ENCODE measurements at regions not wholly inside any gene's neighbourhood (a gene's known extent, or its start where the extent isn't known, plus 50 kb on each side); places are given as distances from the start of the nearest gene placed in this dataset.

- no peak overlapping the region for H3K4me3 ChIP-seq (ENCODE audit: low read depth, low read length)
- H3K9me3 ChIP-seq: no peaks in the 10 kb centered on the region; the same call in 1 of the 2 replicates
- no peak for TF ChIP-seq CTCF (IDR thresholded peaks at IDR 0.05; ENCODE audit: low read depth, low read length)
- no peak for DNase-seq
- H3K4me1 ChIP-seq: no peaks in the 10 kb centered on the region
- H3K27me3 ChIP-seq: no peaks in the 10 kb centered on the region
- no peaks in the 10 kb centered on the region for H3K36me3 ChIP-seq
These were observed 577.0 kb downstream of the CDH26 start for GRCh38 chr20:60535211-60535610.

GRCh38 chr20:60540591-60540990, 582.4 kb downstream of the CDH26 start:
- Histone ChIP-seq H3K27me3 (no peaks in the 10 kb centered on the region), H3K9me3 (no peaks in the 10 kb centered on the region), H3K36me3 (no peaks in the 10 kb centered on the region), H3K4me1 (no peaks in the 10 kb centered on the region), H3K4me3 (ENCODE audit: low read depth, low read length) (no peak overlapping the region)
- TF ChIP-seq CTCF (IDR thresholded peaks at IDR 0.05; ENCODE audit: low read depth, low read length): no peak
- DNase-seq: no peak

- Histone ChIP-seq H3K9me3 (no peaks in the 10 kb centered on the region), H3K4me3 (ENCODE audit: low read depth, low read length) (no peak overlapping the region), H3K4me1 (no peaks in the 10 kb centered on the region), H3K36me3 (no peaks in the 10 kb centered on the region), H3K27me3 (no peaks in the 10 kb centered on the region)
- TF ChIP-seq CTCF (IDR thresholded peaks at IDR 0.05; ENCODE audit: low read depth, low read length): no peak
- DNase-seq: no peak
These were observed 583.8 kb downstream of the CDH26 start for GRCh38 chr20:60541991-60542390.

- Histone ChIP-seq H3K27me3 (no peaks in the 10 kb centered on the region), H3K9me3 (no peaks in the 10 kb centered on the region), H3K4me3 (ENCODE audit: low read depth, low read length) (no peak overlapping the region), H3K4me1 (no peaks in the 10 kb centered on the region), H3K36me3 (no peaks in the 10 kb centered on the region)
- TF ChIP-seq CTCF (IDR thresholded peaks at IDR 0.05; ENCODE audit: low read depth, low read length): no peak
- no peak for DNase-seq
These were observed 585.4 kb downstream of the CDH26 start for GRCh38 chr20:60543598-60543997.

GRCh38 chr20:60553095-60553494, 594.9 kb downstream of the CDH26 start:
- no peak for DNase-seq
- no peak for TF ChIP-seq CTCF (IDR thresholded peaks at IDR 0.05; ENCODE audit: low read depth, low read length)
- Histone ChIP-seq H3K27me3 (no peaks in the 10 kb centered on the region), H3K36me3 (no peaks in the 10 kb centered on the region), H3K9me3 (0 out of 2 replicates have a peak, but pooled peaks cover 3% of the 10 kb centered on the region), H3K4me3 (ENCODE audit: low read depth, low read length) (no peak overlapping the region), H3K4me1 (no peaks in the 10 kb centered on the region)

- Histone ChIP-seq H3K27me3 (no peaks in the 10 kb centered on the region), H3K9me3 (no peaks in the 10 kb centered on the region), H3K36me3 (no peaks in the 10 kb centered on the region), H3K4me1 (no peaks in the 10 kb centered on the region), H3K4me3 (ENCODE audit: low read depth, low read length) (no peak overlapping the region)
- DNase-seq: no peak
- no peak for TF ChIP-seq CTCF (IDR thresholded peaks at IDR 0.05; ENCODE audit: low read depth, low read length)
These were observed 600.3 kb downstream of the CDH26 start for GRCh38 chr20:60558486-60558885.
